ENCODE measurements at regions not wholly inside any gene's neighbourhood (a gene's known extent, or its start where the extent isn't known, plus 50 kb on each side); places are given as distances from the start of the nearest gene placed in this dataset.

GRCh38 chr2:34534341-34534740 is 935.2 kb upstream of the FAM98A start:
- Mint-ChIP-seq H3K9me3 (ENCODE audit: low read depth) (peaks cover 13% of the 10 kb centered on the region), H3K27me3 (ENCODE audit: low read depth) (no peaks in the 10 kb centered on the region), H3K27ac (ENCODE audit: unreplicated experiment) (no peak overlapping the region), H3K4me1 (ENCODE audit: low read depth) (no peaks in the 10 kb centered on the region), H3K36me3 (ENCODE audit: low read depth) (no peaks in the 10 kb centered on the region), H3K4me3 (ENCODE audit: unreplicated experiment) (no peak overlapping the region)
- DNase-seq (ENCODE audit: low spot score): no peak
- no peak for TF ChIP-seq CTCF (IDR thresholded peaks at IDR 0.05)

GRCh38 chr2:34533585-34534183 is 934.6 kb upstream of the FAM98A start:
- no peaks in the 10 kb centered on the region for H3K27me3 Mint-ChIP-seq (ENCODE audit: low read depth)
- H3K27ac Mint-ChIP-seq (ENCODE audit: unreplicated experiment): no peak overlapping the region
- H3K9me3 Mint-ChIP-seq (ENCODE audit: low read depth): peaks cover 6% of the 10 kb centered on the region

GRCh38 chr2:34529965-34530364 is 930.9 kb upstream of the FAM98A start:
- no peak for TF ChIP-seq CTCF (IDR thresholded peaks at IDR 0.05)
- no peak overlapping the region for H3K4me3 Mint-ChIP-seq (ENCODE audit: unreplicated experiment)
- H3K9me3 Mint-ChIP-seq (ENCODE audit: low read depth): no peaks in the 10 kb centered on the region
- no peaks in the 10 kb centered on the region for H3K36me3 Mint-ChIP-seq (ENCODE audit: low read depth)
- DNase-seq (ENCODE audit: low spot score): no peak
- no peaks in the 10 kb centered on the region for H3K27me3 Mint-ChIP-seq (ENCODE audit: low read depth)
- H3K4me1 Mint-ChIP-seq (ENCODE audit: low read depth): no peaks in the 10 kb centered on the region
- H3K27ac Mint-ChIP-seq (ENCODE audit: unreplicated experiment): no peak overlapping the region

More at GRCh38 chr2:34533585-34534183, 934.6 kb upstream of the FAM98A start:
- DNase-seq (ENCODE audit: low spot score): no peak
- Mint-ChIP-seq H3K4me1 (ENCODE audit: low read depth) (no peaks in the 10 kb centered on the region), H3K36me3 (ENCODE audit: low read depth) (no peaks in the 10 kb centered on the region), H3K4me3 (ENCODE audit: unreplicated experiment) (no peak overlapping the region)
- TF ChIP-seq CTCF (IDR thresholded peaks at IDR 0.05): no peak

- peaks cover 12% of the 10 kb centered on the region for H3K9me3 Mint-ChIP-seq (ENCODE audit: low read depth)
- H3K27me3 Mint-ChIP-seq (ENCODE audit: low read depth): no peaks in the 10 kb centered on the region
- H3K27ac Mint-ChIP-seq (ENCODE audit: unreplicated experiment): no peak overlapping the region
- no peaks in the 10 kb centered on the region for H3K4me1 Mint-ChIP-seq (ENCODE audit: low read depth)
- no peak for DNase-seq (ENCODE audit: low spot score)
- H3K4me3 Mint-ChIP-seq (ENCODE audit: unreplicated experiment): no peak overlapping the region
- TF ChIP-seq CTCF (IDR thresholded peaks at IDR 0.05): no peak
- H3K36me3 Mint-ChIP-seq (ENCODE audit: low read depth): no peaks in the 10 kb centered on the region
Observed at GRCh38 chr2:34523958-34524514, 924.9 kb upstream of the FAM98A start.

GRCh38 chr2:34519659-34520058 is 920.6 kb upstream of the FAM98A start:
- H3K4me3 Mint-ChIP-seq (ENCODE audit: unreplicated experiment): no peak overlapping the region
- no peak for DNase-seq (ENCODE audit: low spot score)
- H3K27ac Mint-ChIP-seq (ENCODE audit: unreplicated experiment): no peak overlapping the region
- H3K9me3 Mint-ChIP-seq (ENCODE audit: low read depth): peaks cover 27% of the 10 kb centered on the region
- no peaks in the 10 kb centered on the region for H3K4me1 Mint-ChIP-seq (ENCODE audit: low read depth)
- no peak for TF ChIP-seq CTCF (IDR thresholded peaks at IDR 0.05)
- no peaks in the 10 kb centered on the region for H3K27me3 Mint-ChIP-seq (ENCODE audit: low read depth)
- no peaks in the 10 kb centered on the region for H3K36me3 Mint-ChIP-seq (ENCODE audit: low read depth)
